Left forelimb (tissue), 1 donor: ENCODE measurements at regions not wholly inside any gene's neighbourhood (a gene's known extent, or its start where the extent isn't known, plus 50 kb on each side); places are given as distances from the start of the nearest gene placed in this dataset.
"Not testable (repeated sequence)": the region's sequence is repeated elsewhere in the genome, so short reads cannot be mapped to it uniquely, and the experiment has no call there.

Source experiments
- DNase-seq: peaks from one replicate; pipeline ENCODE4 v3.0.0-alpha.2; 2018; ENCODE audit warnings: low spot score

- no peak for DNase-seq
Measured at GRCh38 chr2:176764921-176765320, 447.7 kb upstream of the HNRNPA3 start.

DNA sequence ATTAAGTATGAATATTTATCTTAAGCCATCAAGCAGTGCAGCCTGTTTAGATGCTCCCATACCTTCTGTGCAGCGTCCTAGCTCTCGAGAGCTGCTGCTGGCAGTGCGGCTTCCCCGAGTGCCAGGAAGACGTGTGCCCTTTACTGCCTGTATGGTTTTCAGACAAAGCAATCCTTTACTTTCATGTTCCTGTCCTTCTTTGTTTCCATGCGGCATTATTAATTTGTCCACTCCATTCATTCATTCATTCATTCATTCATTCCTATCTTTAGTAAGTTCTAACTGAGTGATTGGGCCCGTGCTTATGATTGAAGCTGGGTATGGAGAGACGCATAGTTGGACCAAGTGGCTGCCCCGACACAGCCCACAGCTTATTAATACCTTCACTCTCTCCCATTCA, 446.6 kb upstream of the HNRNPA3 start:
- DNase-seq, result no peak

DNA sequence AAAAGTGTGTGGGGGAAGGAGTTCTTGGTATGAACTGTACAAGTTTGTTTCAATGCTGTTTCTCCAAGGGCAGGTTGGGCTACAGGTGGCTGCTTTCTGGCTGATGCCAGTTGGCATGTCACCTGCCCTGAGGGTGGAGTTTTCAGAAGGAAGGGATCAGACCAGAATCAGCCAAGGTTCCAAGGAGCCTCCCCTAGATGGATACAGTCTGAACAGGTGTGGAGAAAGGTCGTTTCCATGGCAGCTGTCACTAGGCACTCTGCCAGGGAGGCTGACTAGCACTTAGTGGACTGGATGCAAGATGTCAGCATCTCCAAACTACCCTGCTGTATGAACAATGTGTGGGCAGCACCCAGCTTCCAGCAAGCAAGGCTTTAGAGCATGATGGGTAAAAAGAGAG, 444.4 kb upstream of the HNRNPA3 start:
- DNase-seq, result no peak

DNA sequence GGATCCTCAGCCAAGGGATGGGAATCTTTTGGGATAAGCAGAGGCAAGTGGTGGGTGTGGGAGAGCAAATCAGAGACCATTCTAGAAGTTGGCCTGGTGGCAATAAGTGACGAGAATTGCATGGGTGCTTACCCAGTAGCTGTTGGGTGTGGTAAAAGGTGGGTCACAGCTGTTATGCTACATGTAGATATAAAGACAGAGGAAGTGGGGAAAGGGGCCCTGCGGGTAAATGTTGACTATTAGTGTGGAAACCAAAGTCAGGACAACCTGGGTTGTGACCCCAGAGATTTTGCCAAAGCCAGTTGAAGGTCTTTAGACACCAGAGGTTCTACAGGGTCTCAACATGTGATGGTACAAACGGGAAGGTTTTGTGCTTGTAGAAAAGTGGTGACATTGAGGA, 443.6 kb upstream of the HNRNPA3 start:
- DNase-seq, result no peak

- no peak for DNase-seq
Measured at GRCh38 chr2:176769499-176770370, 442.9 kb upstream of the HNRNPA3 start.

GRCh38 chr2:176772816-176773215, 439.8 kb upstream of the HNRNPA3 start:
- no peak for DNase-seq

GRCh38 chr2:176774766-176775451, 437.7 kb upstream of the HNRNPA3 start:
- no peak for DNase-seq

DNA sequence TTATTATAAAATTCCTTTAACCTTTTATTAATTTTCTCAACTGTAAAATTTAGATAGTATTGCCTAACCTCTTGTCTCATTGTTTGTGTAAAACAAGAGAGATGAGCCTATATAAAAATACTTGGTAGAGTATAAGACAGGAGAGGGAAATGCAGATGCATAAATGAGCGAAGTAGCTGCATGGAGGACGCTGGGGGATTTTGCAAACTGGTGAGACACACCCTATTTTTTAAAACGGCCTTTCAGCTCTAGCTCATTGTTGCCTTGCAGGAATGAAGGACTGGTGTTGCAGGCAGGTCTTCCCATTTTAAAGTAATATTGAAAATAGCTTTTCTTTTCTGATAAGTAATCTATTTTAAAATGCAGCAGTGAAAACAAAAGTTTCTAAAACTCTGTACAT, 435.3 kb upstream of the HNRNPA3 start:
- no peak for DNase-seq

DNA sequence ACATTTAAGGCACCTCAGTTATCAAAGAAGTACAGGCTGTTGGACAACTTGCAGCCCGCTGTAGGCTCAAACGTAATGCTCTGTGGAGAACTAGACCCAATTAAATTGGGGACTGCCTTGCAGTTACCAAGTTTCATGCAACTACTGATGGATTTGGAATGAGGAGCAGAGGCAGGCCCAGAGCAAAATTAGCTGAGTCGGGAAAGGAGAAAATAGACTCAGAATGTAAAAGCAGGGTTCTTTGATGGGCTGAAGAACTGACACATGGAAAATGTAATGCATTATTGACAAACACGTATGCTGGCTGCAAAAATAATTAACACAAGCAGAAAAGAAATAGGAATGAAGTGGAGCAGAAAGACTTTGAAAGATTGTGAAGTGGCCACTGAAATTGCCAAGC, 432.7 kb upstream of the HNRNPA3 start:
- DNase-seq, result no peak

DNA sequence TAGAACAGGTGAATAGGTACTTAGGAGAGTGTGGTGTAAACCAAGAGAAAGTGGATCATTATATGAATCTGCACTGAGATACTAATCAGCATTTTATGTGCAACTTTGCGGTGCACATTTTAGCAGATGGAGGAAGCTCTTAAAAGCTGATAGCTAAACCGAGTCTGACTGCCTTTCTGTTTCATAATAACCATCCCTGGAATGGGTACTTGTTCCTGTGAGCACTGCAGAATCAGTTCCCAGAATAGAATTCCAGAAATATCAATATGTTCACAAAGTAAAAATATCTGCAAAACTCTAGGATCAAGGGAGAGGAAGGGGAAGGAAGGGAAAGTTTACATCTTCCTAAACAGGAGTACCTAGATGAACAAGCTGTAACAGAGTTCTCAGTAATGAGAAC, 432.2 kb upstream of the HNRNPA3 start:
- DNase-seq, result no peak

- no peak for DNase-seq
Measured at GRCh38 chr2:176781570-176782217, 430.9 kb upstream of the HNRNPA3 start.

- no peak for DNase-seq
Measured at GRCh38 chr2:176784633-176785200, 427.9 kb upstream of the HNRNPA3 start.

GRCh38 chr2:176789751-176790150, 422.8 kb upstream of the HNRNPA3 start:
- DNase-seq, result no peak

DNA sequence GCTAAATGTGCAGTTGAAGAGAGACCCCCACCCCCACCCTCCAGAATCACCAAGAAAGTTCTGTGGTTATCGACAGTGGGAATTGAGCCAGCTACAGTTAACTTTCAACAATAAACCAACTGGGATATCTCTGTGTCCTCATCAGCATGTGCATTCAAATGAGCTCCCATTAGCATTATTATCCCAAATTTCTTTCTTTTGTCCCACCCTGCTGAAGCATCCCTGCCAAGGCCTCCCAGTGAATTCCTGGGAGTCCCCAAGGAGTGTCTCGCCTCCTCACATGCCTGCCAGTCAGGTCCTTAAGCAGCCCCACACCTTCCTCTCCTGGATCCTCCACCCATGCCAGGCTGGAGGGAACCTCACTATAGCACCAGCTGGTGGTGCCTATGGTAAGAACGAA, 422.1 kb upstream of the HNRNPA3 start:
- DNase-seq, result no peak

DNA sequence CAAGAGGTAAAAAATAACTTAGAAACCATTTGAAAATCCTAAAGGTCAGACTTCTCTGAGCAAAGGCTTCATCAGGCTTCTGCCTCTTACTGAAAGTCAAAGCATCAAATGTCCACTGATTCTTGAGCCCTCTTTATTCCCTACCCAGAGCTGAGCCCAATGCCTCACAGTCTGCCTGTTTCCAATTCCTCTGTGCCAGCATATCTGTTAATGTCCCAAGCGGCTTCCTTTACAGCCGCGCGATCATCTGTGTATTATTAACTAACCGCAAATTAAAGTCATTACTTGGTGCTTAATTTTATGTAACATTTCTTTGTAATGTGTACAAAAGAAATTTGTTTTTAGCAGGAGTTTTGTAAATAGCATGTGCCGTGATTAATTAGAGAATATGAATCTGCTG, 418.8 kb upstream of the HNRNPA3 start:
- DNase-seq, result no peak

- no peak for DNase-seq
Measured at GRCh38 chr2:176794392-176794791, 418.2 kb upstream of the HNRNPA3 start.

DNA sequence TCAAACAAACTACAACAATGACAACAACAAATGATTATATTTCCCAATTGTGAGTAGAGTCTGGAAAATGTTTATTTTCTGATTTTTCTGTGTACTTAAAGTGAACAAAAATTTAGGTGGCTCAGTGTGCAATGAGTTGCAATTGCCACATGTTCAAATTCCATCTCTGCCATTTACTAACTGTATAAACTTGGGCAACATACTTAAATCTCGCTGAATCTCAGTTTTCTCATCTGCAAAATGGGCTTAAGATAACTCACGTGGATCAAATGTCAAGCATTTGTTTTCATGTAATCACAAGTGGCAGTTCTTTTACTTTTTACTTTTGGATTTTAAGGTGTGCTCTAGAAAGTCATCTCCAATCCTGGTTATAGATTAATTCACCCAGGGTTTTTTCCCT, 416.8 kb upstream of the HNRNPA3 start:
- no peak for DNase-seq

DNA sequence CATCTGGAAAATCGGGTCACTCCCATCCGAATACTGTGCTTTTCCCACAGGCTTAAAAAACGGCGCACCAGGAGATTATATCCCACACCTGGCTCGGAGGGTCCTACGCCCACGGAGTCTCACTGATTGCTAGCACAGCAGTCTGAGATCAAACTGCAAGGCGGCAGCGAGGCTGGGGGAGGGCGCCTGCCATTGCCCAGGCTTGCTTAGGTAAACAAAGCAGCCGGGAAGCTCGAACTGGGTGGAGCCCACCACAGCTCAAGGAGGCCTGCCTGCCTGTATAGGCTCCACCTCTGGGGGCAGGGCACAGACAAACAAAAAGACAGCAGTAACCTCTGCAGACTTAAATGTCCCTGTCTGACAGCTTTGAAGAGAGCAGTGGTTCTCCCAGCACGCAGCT, 415.9 kb upstream of the HNRNPA3 start:
- not testable (repeated sequence) for DNase-seq

DNA sequence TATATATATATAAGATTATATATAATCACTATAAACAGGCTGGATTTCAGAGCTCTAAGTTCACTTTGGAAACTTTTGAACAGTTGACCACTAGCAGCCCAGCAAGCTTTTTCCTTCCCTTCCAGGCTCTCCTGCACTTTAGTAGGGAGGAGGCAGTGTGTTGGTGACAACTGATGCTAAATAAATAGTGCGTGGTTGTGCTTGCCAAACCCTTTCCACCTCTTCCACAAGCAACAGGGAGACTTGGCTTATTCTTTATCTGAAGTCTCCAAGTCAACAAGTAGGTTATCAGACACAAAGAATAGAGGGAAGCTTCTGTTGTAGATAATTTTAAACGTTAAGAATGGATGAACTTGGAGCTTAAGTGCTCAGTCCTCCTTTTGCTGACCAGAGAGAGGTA, 408.2 kb upstream of the HNRNPA3 start:
- no peak for DNase-seq

- no peak for DNase-seq
Measured at GRCh38 chr2:176805345-176805744, 407.2 kb upstream of the HNRNPA3 start.

DNA sequence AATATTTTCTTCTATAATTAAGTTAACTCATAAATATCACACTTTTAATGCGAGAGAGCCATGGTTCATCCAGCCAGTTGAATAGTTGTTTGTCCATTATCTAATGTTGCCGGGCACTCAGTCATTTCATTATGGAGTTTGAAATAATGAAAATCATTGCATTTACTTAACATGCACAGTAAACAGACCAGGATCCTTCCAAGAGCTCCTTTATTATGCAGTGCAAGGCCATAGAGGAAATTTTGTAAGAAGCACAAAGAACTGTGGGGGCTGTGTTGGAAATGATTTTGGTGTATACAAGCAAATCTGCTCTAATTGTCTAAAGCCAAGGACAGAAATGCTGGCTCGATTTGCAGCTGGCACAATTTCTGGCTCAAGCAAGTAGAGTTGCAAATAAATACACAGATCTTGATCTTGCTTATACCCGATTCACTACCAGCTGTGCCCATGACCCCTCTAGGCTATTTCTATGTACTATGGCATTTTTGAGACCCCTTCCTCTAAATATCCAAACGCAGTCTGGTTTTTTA, 400.3 kb upstream of the HNRNPA3 start:
- no peak for DNase-seq

DNA sequence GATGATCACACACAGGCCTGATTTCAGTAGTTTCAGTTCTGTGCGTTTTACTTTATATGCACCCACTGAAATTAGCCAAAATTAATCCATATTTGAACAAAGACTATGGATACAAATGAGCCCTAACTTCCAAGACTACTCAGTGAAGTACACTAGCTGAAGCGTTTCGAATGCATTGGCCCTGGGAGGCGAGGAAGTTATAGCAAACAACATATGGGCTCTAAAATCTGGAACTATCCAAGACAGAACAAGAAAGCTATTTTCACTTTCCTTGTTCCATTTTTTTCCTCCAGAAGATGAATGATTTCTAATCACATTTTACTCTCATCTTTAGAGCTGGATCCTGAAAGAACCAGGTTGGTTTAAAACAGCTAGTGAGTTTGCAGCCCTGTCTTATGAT, 399.4 kb upstream of the HNRNPA3 start:
- DNase-seq, result no peak
